ENCODE measurements at regions not wholly inside any gene's neighbourhood (a gene's known extent, or its start where the extent isn't known, plus 50 kb on each side); places are given as distances from the start of the nearest gene placed in this dataset.

GRCh38 chr3:106692624-106693023 lies 684.6 kb upstream of the CCDC54 start:
- H3K9me3 ChIP-seq (ENCODE audit: control insufficient read depth, low read length, poor library complexity, severe bottlenecking), result no peaks in the 10 kb centered on the region
- Mint-ChIP-seq H3K4me3 (no peak overlapping the region), H3K36me3 (ENCODE audit: low read depth) (no peaks in the 10 kb centered on the region), H3K4me1 (no peaks in the 10 kb centered on the region), H3K27ac (no peak overlapping the region), H3K27me3 (peaks cover 13% of the 10 kb centered on the region)
- ATAC-seq (no peak), DNase-seq (no peak)

GRCh38 chr3:106699122-106699521 lies 678.1 kb upstream of the CCDC54 start:
- Mint-ChIP-seq H3K36me3 (ENCODE audit: low read depth) (no peaks in the 10 kb centered on the region), H3K27ac (no peak overlapping the region), H3K27me3 (no peaks in the 10 kb centered on the region), H3K4me3 (no peak overlapping the region), H3K4me1 (no peaks in the 10 kb centered on the region)
- DNase-seq (no peak), ATAC-seq (no peak)
- H3K9me3 ChIP-seq (ENCODE audit: control insufficient read depth, low read length, poor library complexity, severe bottlenecking), result no peaks in the 10 kb centered on the region

GRCh38 chr3:106700981-106701380 lies 676.3 kb upstream of the CCDC54 start:
- no peak for ATAC-seq
- no peak overlapping the region for H3K4me3 Mint-ChIP-seq
- H3K4me1 Mint-ChIP-seq, result no peaks in the 10 kb centered on the region
- H3K27ac Mint-ChIP-seq, result no peak overlapping the region
- DNase-seq, result no peak
- H3K27me3 Mint-ChIP-seq, result no peaks in the 10 kb centered on the region
- H3K9me3 ChIP-seq (ENCODE audit: control insufficient read depth, low read length, poor library complexity, severe bottlenecking), result no peaks in the 10 kb centered on the region
- H3K36me3 Mint-ChIP-seq (ENCODE audit: low read depth), result no peaks in the 10 kb centered on the region

- DNase-seq (no peak), ATAC-seq (no peak)
- Mint-ChIP-seq H3K4me3 (no peak overlapping the region), H3K4me1 (no peaks in the 10 kb centered on the region), H3K27me3 (no peaks in the 10 kb centered on the region), H3K27ac (no peak overlapping the region), H3K36me3 (ENCODE audit: low read depth) (no peaks in the 10 kb centered on the region)
- no peaks in the 10 kb centered on the region for H3K9me3 ChIP-seq (ENCODE audit: control insufficient read depth, low read length, poor library complexity, severe bottlenecking)
Measured at GRCh38 chr3:106703524-106703923, 673.7 kb upstream of the CCDC54 start.

GRCh38 chr3:106707347-106707746 lies 669.9 kb upstream of the CCDC54 start:
- H3K4me1 Mint-ChIP-seq, result no peaks in the 10 kb centered on the region
- no peaks in the 10 kb centered on the region for H3K9me3 ChIP-seq (ENCODE audit: control insufficient read depth, low read length, poor library complexity, severe bottlenecking)
- DNase-seq, result no peak
- H3K36me3 Mint-ChIP-seq (ENCODE audit: low read depth), result no peaks in the 10 kb centered on the region
- no peak overlapping the region for H3K4me3 Mint-ChIP-seq
- no peaks in the 10 kb centered on the region for H3K27me3 Mint-ChIP-seq
- H3K27ac Mint-ChIP-seq, result no peak overlapping the region
- no peak for ATAC-seq

DNA sequence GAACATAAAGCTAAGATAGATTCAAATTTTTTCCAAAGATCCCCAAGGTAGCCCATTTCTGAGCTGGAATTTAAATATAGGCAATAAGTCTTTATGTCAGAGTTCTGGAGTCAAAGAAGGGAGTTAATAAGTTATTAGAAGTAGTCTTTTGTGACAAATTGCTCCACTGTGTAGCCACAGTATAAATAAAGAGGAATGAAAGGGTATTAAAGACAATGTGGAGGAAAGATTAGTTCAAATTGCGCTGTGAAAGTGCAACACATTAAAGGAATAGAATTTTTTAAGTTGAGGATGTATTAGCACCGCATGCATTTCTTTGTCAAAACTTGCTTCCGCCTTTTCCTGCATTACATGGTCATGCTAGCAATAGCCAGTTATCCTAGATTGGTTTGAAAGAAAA lies 666.6 kb upstream of the CCDC54 start:
- H3K4me3 Mint-ChIP-seq, result no peak overlapping the region
- H3K9me3 ChIP-seq (ENCODE audit: control insufficient read depth, low read length, poor library complexity, severe bottlenecking), result no peaks in the 10 kb centered on the region
- ATAC-seq, result no peak
- H3K36me3 Mint-ChIP-seq (ENCODE audit: low read depth), result no peaks in the 10 kb centered on the region
- no peak overlapping the region for H3K27ac Mint-ChIP-seq
- H3K27me3 Mint-ChIP-seq, result no peaks in the 10 kb centered on the region
- no peaks in the 10 kb centered on the region for H3K4me1 Mint-ChIP-seq
- no peak for DNase-seq

- DNase-seq, result no peak
- no peak overlapping the region for H3K27ac Mint-ChIP-seq
- no peak overlapping the region for H3K4me3 Mint-ChIP-seq
- no peaks in the 10 kb centered on the region for H3K4me1 Mint-ChIP-seq
- no peak for ATAC-seq
- H3K9me3 ChIP-seq (ENCODE audit: control insufficient read depth, low read length, poor library complexity, severe bottlenecking), result no peaks in the 10 kb centered on the region
- H3K27me3 Mint-ChIP-seq, result no peaks in the 10 kb centered on the region
- H3K36me3 Mint-ChIP-seq (ENCODE audit: low read depth), result no peaks in the 10 kb centered on the region
Measured at GRCh38 chr3:106711650-106712049, 665.6 kb upstream of the CCDC54 start.

- DNase-seq (no peak), ATAC-seq (no peak)
- no peaks in the 10 kb centered on the region for H3K9me3 ChIP-seq (ENCODE audit: control insufficient read depth, low read length, poor library complexity, severe bottlenecking)
- peaks cover 2% of the 10 kb centered on the region for H3K4me1 Mint-ChIP-seq
- no peak overlapping the region for H3K4me3 Mint-ChIP-seq
- H3K36me3 Mint-ChIP-seq (ENCODE audit: low read depth), result no peaks in the 10 kb centered on the region
- H3K27ac Mint-ChIP-seq, result no peak overlapping the region
- peaks cover 5% of the 10 kb centered on the region for H3K27me3 Mint-ChIP-seq
Measured at GRCh38 chr3:106714400-106714799, 662.8 kb upstream of the CCDC54 start.

DNA sequence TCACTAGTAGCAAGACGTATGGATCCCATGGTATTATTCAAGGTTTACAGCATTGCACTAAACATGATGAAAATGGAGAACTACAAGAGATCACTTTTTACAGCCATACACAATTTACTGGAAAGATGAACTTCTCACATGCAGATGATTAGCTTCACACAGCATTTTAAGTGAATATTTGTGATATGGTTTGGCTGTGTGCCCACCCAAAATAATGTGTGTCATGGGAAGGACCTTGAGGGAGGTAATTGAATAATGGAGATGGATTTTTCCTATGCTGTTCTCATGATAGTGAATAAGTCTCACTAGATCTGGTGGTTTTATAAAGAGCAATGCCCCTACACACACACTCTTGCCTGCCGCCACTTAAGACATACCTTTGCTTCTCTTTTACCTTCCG lies 662.0 kb upstream of the CCDC54 start:
- peaks cover 10% of the 10 kb centered on the region for H3K27me3 Mint-ChIP-seq
- H3K4me1 Mint-ChIP-seq, result peaks cover 2% of the 10 kb centered on the region
- no peaks in the 10 kb centered on the region for H3K36me3 Mint-ChIP-seq (ENCODE audit: low read depth)
- H3K27ac Mint-ChIP-seq, result no peak overlapping the region
- H3K9me3 ChIP-seq (ENCODE audit: control insufficient read depth, low read length, poor library complexity, severe bottlenecking), result no peaks in the 10 kb centered on the region
- H3K4me3 Mint-ChIP-seq, result no peak overlapping the region
- ATAC-seq (no peak), DNase-seq (no peak)

GRCh38 chr3:106717178-106717780 lies 660.0 kb upstream of the CCDC54 start:
- no peaks in the 10 kb centered on the region for H3K36me3 Mint-ChIP-seq (ENCODE audit: low read depth)
- no peaks in the 10 kb centered on the region for H3K9me3 ChIP-seq (ENCODE audit: control insufficient read depth, low read length, poor library complexity, severe bottlenecking)
- peaks cover 2% of the 10 kb centered on the region for H3K4me1 Mint-ChIP-seq
- H3K4me3 Mint-ChIP-seq, result no peak overlapping the region
- H3K27ac Mint-ChIP-seq, result no peak overlapping the region
- ATAC-seq, result no peak
- DNase-seq, result no peak
- H3K27me3 Mint-ChIP-seq, result peaks cover 14% of the 10 kb centered on the region

DNA sequence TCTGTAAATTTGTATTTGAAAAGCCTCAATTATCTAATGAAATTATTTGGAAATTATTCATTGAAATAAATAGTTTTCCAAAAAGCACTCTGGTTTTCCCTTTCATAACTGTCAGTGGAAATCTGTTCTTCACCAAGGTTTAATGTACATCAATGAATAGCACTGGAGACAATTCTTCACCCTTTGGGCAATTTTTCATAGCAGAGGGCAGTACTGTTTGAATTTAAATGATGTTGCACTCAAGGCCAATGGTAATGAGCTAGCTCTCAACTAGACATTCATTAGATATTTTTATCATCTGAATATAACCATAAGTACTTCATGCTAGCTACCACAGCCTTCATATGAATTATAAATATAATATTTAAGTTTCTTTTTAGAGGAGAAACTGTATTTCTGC lies 658.2 kb upstream of the CCDC54 start:
- Mint-ChIP-seq H3K27me3 (peaks cover 16% of the 10 kb centered on the region), H3K4me1 (peaks cover 2% of the 10 kb centered on the region), H3K4me3 (no peak overlapping the region), H3K27ac (no peak overlapping the region), H3K36me3 (ENCODE audit: low read depth) (no peaks in the 10 kb centered on the region)
- H3K9me3 ChIP-seq (ENCODE audit: control insufficient read depth, low read length, poor library complexity, severe bottlenecking), result no peaks in the 10 kb centered on the region
- ATAC-seq (no peak), DNase-seq (no peak)

- Mint-ChIP-seq H3K36me3 (ENCODE audit: low read depth) (no peaks in the 10 kb centered on the region), H3K4me3 (no peak overlapping the region), H3K4me1 (peaks cover 2% of the 10 kb centered on the region), H3K27ac (no peak overlapping the region), H3K27me3 (peaks cover 20% of the 10 kb centered on the region)
- DNase-seq (no peak), ATAC-seq (no peak)
- no peaks in the 10 kb centered on the region for H3K9me3 ChIP-seq (ENCODE audit: control insufficient read depth, low read length, poor library complexity, severe bottlenecking)
Measured at GRCh38 chr3:106719583-106719982, 657.7 kb upstream of the CCDC54 start.

DNA sequence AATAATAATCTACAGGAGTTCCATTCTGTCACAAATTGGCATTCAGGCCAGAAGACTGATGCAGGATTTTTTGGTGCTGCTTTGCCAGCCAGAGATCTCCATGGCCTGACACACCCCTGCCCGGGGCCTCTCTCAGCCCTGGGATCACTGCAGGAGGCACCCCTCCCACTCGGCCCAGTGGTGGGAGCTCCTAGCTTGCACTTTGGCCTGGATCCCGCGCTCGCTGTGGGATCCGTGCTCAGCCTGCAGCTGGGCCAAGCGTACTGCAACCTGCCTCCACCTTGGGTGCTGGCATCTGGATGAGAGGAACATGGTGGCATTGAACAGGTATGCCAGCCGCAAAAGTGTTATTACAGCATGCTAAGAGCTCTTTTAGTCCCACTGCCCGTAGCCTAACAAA lies 656.7 kb upstream of the CCDC54 start:
- Mint-ChIP-seq H3K36me3 (ENCODE audit: low read depth) (no peaks in the 10 kb centered on the region), H3K27ac (no peak overlapping the region), H3K27me3 (peaks cover 20% of the 10 kb centered on the region), H3K4me1 (peaks cover 2% of the 10 kb centered on the region), H3K4me3 (no peak overlapping the region)
- no peaks in the 10 kb centered on the region for H3K9me3 ChIP-seq (ENCODE audit: control insufficient read depth, low read length, poor library complexity, severe bottlenecking)
- ATAC-seq (no peak), DNase-seq (no peak)

DNA sequence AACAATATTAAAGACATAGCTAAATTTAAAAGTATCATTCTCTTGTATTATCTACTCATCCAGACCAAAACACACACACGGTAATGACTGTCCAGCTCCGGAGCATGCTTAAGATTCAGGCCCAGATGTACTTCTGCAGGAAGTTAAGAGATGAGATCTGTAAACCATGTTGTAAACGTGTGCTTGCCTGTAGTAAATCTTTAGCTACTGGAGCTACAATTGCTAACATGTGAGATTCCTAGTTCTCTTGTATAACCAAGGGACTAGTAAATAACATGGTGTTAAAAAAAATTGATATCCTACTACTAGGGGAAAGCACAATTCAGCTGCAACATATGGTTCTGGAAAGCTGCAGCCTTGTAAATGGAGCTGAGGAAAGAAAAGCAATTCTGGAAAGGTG lies 651.7 kb upstream of the CCDC54 start:
- H3K4me1 Mint-ChIP-seq, result no peaks in the 10 kb centered on the region
- DNase-seq, result no peak
- ATAC-seq, result no peak
- H3K4me3 Mint-ChIP-seq, result no peak overlapping the region
- no peaks in the 10 kb centered on the region for H3K9me3 ChIP-seq (ENCODE audit: control insufficient read depth, low read length, poor library complexity, severe bottlenecking)
- no peak overlapping the region for H3K27ac Mint-ChIP-seq
- peaks cover 26% of the 10 kb centered on the region for H3K27me3 Mint-ChIP-seq
- no peaks in the 10 kb centered on the region for H3K36me3 Mint-ChIP-seq (ENCODE audit: low read depth)
